ENCODE measurements at regions not wholly inside any gene's neighbourhood (a gene's known extent, or its start where the extent isn't known, plus 50 kb on each side); places are given as distances from the start of the nearest gene placed in this dataset.

DNA sequence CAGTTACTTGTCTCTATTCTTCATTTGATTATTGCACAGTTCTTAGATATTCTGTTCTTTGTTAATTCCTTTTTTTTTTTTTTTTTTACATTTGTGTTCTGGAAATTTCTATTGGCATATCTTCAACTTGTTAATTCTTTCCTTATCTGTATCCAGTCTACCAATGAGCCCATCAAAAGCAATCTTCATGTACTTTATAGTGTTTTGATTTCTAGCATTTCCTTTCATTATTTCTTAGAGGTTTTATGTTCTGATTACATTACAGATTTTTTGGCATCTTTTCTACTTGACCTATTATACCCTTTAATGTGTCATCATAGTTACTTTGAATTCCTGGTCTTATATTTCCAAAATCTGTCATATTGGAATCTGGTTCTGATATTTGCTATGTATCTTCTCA is 2194.8 kb downstream of the PCDH9 start:
- DNase-seq (ENCODE audit: low read depth in 2 of 2): peak; percentile 15 to 21

GRCh38 chr13:65034266-65034665 is 2195.9 kb downstream of the PCDH9 start:
- no peak for DNase-seq (ENCODE audit: low read depth in 2 of 2)

DNA sequence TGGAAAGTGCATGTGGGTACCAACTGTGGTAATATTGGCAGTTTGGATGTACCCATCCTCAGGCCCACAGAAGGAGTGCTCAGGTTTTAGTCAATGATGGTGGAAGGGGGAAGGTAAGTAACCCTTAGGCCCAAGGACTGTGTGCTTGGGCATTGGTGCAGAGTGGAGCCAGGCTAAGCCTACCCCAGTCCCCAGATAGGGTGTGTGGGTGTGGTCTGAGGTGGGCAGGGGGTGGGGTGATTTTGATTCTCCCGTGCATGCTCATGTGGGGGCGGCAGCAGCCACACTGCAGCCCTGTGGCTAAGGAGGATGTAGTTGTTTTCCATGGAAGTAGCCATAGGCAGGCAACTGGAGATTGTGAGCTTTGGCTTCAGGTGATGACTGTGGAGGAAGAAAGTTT is 2197.3 kb downstream of the PCDH9 start:
- DNase-seq (ENCODE audit: low read depth in 2 of 2): no peak

DNA sequence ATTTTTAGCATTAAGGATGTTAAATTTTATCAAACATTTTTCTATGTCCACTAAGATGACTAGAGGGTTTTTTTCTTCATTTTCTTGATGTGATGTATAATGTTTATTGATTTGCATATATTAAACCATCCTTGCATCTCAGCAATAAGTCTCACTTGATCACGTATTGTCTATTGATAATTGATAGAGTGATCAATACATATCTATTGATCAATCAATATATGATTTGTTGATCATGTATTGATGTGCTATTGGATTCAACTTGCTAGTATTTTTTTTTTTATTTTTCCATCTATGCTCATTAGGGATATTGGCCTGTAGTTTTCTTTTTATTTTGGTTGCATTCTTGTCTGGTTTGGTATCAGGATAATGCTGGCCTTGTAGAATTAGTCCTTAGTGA is 2202.0 kb downstream of the PCDH9 start:
- DNase-seq (ENCODE audit: low read depth in 2 of 2): no peak

DNA sequence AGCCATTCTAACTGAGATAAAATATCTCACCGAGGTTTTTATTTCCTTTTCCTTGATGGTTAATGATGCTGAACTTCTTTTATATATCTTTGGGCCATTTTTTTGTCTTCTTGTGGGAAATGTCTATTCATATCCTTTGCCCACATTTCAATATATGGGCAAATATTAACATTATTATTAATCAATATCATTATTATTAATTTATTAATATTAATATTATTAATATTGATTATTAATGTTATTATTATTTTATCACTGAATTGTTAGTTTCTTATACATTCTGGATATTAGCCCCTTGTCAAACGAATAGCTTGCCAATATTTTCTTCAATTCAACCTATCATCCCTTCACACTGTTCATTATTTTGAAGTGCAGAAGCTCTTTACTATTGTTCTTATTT is 2203.6 kb downstream of the PCDH9 start:
- no peak for DNase-seq (ENCODE audit: low read depth in 2 of 2)

GRCh38 chr13:65011378-65011777 is 2218.8 kb downstream of the PCDH9 start:
- no peak for DNase-seq (ENCODE audit: low read depth in 2 of 2)

GRCh38 chr13:64997438-64997837 is 2232.7 kb downstream of the PCDH9 start:
- DNase-seq (ENCODE audit: low read depth in 2 of 2): no peak

DNA sequence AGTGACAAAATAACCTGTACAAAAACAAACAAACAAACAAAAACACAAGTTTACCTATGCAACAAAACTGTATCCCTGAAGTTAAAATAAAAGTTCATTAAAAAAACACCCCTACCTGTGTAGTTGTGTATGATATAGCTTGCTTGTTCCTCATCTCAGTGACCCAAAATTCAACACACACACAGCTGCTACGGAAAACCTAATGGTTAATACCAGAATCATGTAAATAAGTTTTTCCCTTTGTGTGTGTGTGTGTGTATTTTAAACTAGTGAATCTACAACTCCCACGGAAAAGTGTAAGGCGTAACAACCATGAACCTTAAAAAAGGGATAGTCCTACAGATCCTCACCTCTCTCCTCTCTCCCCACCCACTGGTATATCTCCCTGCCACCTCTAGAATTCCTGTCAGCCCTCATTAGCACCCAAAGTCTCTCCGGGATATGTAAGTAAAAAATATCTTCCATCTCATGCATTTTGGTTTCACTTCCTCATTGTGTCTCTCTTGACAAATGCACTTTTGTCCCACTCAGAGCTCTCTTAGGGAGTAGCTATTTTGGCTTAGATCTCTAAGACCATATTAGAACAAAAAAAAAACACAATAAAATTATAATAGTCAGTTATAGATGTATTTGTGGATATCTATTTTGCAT is 2236.5 kb downstream of the PCDH9 start:
- DNase-seq (ENCODE audit: low read depth in 2 of 2): no peak

GRCh38 chr13:64992314-64992713 is 2237.8 kb downstream of the PCDH9 start:
- no peak for DNase-seq (ENCODE audit: low read depth in 2 of 2)

DNA sequence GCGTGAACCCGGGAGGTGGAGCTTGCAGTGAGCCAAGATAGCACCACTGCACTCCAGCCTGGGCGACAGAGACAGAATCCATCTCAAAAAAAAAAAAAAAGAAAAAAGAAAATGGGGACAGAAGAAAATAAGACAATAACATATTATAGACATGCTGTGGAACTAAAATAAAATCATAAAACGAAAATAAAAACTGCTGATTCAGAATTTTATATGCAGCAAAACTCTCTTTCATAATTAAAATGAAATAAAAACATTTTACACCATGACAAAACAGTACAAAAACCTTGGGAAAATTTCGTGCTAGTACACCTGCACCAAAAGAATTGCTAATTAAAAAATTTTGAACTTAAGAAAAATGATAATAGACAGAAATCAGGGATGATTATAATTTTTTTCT is 2245.1 kb downstream of the PCDH9 start:
- no peak for DNase-seq (ENCODE audit: low read depth in 2 of 2)

DNA sequence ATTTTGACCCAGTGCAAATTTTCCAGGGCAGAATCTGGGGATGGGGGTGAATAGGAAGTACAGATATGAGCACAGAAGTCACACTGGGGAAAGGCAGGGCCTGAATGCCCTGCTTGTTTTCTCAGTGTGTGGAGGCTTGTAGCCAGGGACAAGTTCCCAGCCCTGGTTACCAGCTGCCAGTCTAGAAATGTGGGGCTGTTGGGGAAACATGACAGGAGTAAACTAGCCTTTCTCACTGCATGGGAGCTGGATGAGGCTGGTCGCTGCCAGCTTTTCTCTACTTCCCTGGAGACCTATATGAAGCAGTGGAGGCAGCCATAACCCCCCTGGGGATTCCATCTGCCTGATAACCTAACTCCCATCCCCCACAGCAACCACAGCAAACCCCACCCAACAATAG is 2267.7 kb downstream of the PCDH9 start:
- no peak for DNase-seq (ENCODE audit: low read depth in 2 of 2)

DNA sequence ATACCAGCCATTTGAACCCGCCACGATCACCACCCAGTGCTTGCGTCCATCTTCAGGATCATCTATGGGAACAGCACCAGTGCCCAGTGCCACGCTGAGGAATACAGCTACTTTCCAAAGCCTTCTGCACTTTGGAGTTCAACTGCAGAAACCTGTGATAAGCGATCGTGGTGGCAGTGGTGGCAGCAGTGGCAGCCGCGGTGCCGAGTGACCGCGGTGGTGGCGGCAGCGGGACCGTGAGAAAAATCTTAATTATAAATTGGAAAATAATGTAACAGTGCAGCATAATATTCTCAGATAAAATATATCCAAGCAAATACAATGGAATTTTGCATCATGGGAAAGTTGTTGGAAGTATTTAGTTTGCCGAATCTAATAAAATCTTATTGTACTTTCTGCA is 2270.9 kb downstream of the PCDH9 start:
- no peak for DNase-seq (ENCODE audit: low read depth in 2 of 2)

- DNase-seq (ENCODE audit: low read depth in 2 of 2): no peak
Measured at GRCh38 chr13:64958106-64958505, 2272.0 kb downstream of the PCDH9 start.

DNA sequence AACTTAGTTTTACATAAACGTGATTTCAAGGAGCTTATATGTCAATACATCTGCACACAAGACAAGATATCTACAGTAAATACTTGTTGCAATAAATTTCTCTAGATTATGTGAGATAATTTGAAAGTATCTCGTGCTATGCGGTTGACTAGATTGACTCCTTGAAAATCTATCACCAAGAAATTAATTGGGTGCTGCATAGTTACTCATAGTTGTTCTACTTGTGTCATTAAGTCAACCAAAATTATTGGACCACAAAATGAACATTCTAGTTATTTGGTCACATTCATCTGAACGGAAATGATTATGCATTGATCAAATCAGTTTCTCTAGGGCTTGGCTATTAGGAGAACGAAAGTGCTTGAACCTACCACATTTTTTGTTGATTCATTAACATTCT is 2291.5 kb downstream of the PCDH9 start:
- DNase-seq (ENCODE audit: low read depth in 2 of 2): no peak

DNA sequence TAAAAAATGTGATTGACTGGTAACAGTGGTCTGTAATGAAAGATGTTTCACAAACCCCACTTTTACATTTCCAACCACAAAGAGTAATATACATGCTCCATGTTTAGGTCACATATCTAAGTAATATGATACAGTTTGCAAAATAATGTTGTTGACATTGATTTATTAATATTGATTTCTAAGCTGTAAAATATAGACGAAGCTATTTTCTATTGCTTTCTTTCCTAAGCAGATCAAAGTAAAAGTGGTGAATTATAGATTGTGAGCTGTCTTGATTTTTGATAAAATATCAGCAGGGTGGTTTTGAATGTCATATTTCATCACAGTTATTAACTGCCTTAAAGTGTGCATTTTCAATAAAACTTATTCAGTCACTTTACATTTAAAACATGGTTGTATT is 2292.8 kb downstream of the PCDH9 start:
- no peak for DNase-seq (ENCODE audit: low read depth in 2 of 2)

GRCh38 chr13:64936879-64937278 is 2293.3 kb downstream of the PCDH9 start:
- DNase-seq (ENCODE audit: low read depth in 2 of 2): no peak

DNA sequence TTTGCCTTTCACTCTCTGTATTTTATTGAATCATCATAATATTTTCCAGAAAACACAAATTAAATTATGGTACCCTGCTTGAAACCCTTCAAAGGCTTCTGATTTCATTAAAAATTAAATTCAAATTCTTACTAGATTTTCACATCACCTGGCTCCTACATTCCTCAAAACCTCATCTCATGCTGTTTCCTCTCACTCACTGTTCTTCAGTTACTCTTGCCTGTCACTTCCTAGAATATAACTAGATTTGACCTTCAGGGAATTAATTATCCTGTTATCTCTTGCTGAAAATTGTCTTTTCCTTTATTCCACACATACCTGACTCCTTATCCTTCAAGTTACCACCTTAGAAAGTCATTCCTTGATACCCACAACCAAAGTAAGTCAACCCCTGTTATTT is 2294.7 kb downstream of the PCDH9 start:
- DNase-seq (ENCODE audit: low read depth in 2 of 2): no peak

- no peak for DNase-seq (ENCODE audit: low read depth in 2 of 2)
Measured at GRCh38 chr13:64934569-64935362, 2295.4 kb downstream of the PCDH9 start.

- DNase-seq (ENCODE audit: low read depth in 2 of 2): no peak
Measured at GRCh38 chr13:64930636-64931035, 2299.5 kb downstream of the PCDH9 start.

DNA sequence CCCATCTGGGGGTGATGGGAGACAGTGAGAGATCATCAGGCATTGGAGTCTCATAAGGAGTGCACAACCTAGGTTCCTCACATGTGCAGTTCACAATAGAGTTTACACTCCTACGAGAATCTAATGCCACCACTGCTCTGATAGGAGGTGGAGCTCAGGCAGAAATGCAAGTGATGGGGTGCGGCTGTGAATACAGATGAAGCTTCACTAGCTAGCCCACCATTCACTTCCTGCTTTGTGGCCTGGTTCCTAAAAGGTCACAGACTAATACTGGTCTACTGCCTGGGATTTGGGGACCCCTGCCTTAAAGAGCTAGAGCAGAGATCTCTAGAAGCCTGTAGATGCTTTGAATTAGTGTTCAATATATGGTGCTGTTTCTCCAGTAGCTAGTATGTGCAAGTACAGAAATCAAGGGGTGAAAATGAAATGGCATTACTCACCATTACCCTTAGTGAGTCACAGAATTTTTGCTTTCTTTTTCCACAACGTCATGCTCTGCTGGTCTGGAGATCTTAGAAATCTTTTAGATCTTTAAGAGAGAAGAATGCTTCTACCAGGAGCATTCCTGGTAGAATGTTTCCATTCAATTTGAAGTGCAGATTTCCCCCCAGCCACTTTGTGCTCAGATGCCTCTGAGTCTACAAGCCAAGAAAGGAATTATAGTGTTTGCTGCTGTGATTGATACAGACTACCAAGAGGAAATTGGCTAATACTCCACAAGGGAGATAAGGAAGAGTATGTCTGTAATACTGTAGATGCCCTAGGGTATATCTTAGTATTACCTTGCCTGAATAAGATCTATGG is 2301.2 kb downstream of the PCDH9 start:
- peak; percentile 58 for DNase-seq (ENCODE audit: low read depth in 2 of 2)

DNA sequence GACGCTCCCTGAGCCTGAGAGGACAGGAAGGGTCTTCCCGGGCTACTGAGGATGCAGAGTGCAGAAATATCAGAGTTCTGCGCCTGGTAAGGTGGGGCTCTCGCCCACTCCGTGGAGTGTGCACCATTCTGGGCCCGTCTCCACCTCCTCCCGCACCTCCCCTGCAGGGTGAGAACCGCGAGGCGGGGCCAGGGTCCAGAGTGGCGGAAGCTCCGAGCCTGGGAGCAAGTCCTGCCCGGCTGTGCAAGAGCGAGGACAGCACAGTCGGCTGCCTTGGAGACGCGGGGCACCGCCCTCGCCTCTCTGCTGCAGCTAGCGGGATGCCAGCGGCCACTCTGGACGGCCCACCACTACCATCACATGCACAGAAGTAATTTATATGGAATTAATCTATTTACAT is 2304.4 kb downstream of the PCDH9 start:
- DNase-seq (ENCODE audit: low read depth in 2 of 2): no peak

DNA sequence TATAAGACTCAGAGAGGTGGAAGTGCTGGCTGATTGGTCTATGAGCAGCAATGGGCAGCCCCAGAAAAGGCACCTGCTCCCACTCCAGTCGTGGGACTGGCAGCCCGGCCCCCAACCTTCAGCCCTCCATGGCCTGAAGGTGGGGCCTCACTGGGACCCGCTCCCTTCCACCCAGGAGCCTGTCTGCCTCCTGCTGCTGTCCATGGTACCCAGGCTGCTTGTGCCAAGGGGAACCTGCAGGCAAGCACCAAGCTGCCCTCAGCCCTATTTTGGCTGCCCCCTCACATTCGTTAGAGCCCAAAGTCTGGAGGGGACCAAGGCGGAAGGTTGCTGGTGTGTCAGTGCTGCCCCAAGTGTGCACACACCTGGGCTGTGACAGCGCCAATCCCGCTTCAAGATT is 2304.9 kb downstream of the PCDH9 start:
- DNase-seq (ENCODE audit: low read depth in 2 of 2): peak in 1 of 2 experiments; percentile 3

- DNase-seq (ENCODE audit: low read depth in 2 of 2): no peak
Measured at GRCh38 chr13:64924401-64924800, 2305.7 kb downstream of the PCDH9 start.

All from fibroblast of skin of left quadriceps (primary cell).